ENCODE measurements at regions not wholly inside any gene's neighbourhood (a gene's known extent, or its start where the extent isn't known, plus 50 kb on each side); places are given as distances from the start of the nearest gene placed in this dataset.

DNA sequence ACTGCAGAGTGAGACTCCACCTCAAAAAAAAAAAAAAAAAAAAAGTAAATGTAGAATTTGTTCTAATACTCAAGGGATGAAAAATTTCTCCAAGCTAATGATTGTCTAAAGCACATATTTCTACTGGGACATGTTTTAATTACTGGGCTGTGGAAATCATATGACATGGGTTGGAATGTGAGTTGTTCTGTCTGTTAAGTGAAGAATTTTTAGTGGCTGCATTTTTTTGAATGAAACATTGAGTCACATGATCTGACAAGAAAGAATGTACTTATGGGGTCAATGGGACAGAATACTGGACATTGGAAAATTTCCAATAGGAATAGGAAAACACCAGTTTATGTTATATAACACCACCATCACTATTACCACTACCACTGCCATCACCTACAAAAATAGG lies 123.8 kb upstream of the IVNS1ABP start:
- peak; percentile 14 to 28 for DNase-seq (ENCODE audit: low read depth in 1 of 2, low spot score in 1 of 2)
- no peak overlapping the region for H3K4me3 ChIP-seq
- no peaks in the 10 kb centered on the region for H3K27me3 ChIP-seq
- no peaks in the 10 kb centered on the region for H3K36me3 ChIP-seq
- no peak overlapping the region for H3K27ac ChIP-seq
- no peaks in the 10 kb centered on the region for H3K9me3 ChIP-seq (ENCODE audit: low read depth)
- peaks cover 5% of the 10 kb centered on the region for H3K4me1 ChIP-seq (ENCODE audit: low read depth)
- TF ChIP-seq, protein P1, sequence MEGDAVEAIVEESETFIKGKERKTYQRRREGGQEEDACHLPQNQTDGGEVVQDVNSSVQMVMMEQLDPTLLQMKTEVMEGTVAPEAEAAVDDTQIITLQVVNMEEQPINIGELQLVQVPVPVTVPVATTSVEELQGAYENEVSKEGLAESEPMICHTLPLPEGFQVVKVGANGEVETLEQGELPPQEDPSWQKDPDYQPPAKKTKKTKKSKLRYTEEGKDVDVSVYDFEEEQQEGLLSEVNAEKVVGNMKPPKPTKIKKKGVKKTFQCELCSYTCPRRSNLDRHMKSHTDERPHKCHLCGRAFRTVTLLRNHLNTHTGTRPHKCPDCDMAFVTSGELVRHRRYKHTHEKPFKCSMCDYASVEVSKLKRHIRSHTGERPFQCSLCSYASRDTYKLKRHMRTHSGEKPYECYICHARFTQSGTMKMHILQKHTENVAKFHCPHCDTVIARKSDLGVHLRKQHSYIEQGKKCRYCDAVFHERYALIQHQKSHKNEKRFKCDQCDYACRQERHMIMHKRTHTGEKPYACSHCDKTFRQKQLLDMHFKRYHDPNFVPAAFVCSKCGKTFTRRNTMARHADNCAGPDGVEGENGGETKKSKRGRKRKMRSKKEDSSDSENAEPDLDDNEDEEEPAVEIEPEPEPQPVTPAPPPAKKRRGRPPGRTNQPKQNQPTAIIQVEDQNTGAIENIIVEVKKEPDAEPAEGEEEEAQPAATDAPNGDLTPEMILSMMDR (IDR thresholded peaks at IDR 0.05; ENCODE audit: low read depth, low read length): no peak

DNA sequence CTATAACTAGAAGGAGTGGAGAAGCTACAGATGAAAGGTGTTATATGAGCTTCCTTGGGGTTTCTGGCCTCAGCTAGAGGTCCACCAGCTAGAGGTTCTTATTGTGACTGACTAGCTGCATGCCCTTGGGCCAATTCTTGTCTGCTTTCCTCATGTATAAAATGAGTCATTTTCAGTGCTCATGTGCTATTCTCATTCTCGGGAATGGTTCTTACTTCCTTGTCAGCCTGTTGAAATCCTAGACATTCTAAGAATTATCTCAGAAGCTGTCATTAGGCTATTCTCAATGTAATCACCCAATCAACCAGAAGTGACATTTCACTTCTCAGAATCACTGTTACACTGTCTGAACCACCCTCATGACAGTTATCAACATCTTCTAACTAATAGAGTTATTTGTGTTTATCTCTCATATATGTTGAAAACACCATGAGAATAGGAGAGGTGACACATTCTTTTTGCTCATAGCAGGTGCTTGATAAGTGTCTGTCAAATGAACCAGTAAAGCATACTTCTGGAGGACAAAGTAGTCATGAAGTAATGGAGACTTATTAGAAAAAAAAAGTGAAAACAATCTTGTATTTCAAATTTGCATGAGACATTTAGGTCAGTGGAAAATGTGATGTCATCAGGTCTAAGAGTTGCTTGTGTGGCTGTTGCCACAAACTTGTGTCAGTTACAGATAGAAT lies 122.8 kb upstream of the IVNS1ABP start:
- Histone ChIP-seq H3K36me3 (no peaks in the 10 kb centered on the region), H3K4me1 (ENCODE audit: low read depth) (peaks cover 5% of the 10 kb centered on the region), H3K27ac (no peak overlapping the region), H3K27me3 (no peaks in the 10 kb centered on the region), H3K4me3 (no peak overlapping the region), H3K9me3 (ENCODE audit: low read depth) (no peaks in the 10 kb centered on the region)
- TF ChIP-seq, protein P1 (IDR thresholded peaks at IDR 0.05; ENCODE audit: low read depth, low read length): no peak
- DNase-seq (ENCODE audit: low read depth in 1 of 2, low spot score in 1 of 2): peak; percentile 10 to 40

DNA sequence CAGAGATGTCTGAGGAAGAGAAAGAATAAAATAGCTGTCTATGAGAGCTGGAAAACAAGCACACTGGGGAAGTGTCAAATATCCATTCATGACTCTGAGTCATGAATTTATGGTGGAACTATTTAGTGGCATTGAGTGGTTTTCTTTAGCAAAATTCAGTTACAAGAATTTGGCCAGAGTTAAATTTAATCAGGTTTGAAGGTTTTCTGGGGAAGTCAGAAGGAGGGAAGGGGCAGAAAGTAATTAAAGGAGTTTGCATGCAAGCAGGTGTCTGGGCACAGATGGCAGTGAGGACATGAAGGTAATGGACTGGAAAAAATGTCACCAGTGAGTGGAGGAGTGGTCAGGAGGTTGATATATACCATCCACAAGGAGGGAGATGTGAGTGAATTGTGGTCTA lies 121.9 kb upstream of the IVNS1ABP start:
- H3K27ac ChIP-seq: no peak overlapping the region
- H3K4me1 ChIP-seq (ENCODE audit: low read depth): peaks cover 5% of the 10 kb centered on the region
- H3K36me3 ChIP-seq: no peaks in the 10 kb centered on the region
- DNase-seq (ENCODE audit: low read depth in 1 of 2, low spot score in 1 of 2): no peak
- no peaks in the 10 kb centered on the region for H3K9me3 ChIP-seq (ENCODE audit: low read depth)
- TF ChIP-seq, protein P1 (IDR thresholded peaks at IDR 0.05; ENCODE audit: low read depth, low read length): no peak
- no peaks in the 10 kb centered on the region for H3K27me3 ChIP-seq
- H3K4me3 ChIP-seq: no peak overlapping the region

DNA sequence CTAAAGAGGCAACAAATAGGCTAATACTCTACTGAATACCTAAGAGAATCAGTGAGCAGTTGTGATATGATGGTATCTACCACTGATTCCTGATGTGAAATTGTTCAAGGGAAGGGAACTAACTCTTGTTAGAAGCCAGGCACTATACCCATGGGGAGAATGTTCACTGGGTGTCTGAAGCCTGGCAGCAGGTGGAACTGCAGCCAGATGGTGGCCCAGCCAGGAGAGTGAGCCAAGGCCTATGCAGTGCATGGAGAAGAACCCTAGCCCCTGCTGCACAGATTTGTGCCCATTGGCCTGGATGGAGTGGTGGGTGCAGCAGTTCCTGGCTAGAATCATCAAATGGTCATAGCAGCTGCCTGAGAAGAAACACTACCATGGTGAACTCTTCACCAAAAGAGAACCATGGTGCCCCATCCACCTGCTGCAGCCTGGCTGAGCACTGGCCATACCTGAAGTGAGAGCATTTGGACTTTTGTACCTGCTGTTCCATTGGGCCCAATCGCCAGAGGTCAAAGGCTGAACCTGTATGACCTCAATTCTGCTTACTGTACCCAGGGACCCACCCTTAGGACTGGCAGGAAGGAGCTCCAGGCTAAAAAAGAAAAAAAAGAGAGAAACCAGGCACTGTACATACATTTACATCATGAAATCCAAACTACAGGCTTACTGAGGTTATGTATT lies 118.8 kb upstream of the IVNS1ABP start:
- peaks cover 5% of the 10 kb centered on the region for H3K4me1 ChIP-seq (ENCODE audit: low read depth)
- TF ChIP-seq, protein P1 (IDR thresholded peaks at IDR 0.05; ENCODE audit: low read depth, low read length): no peak

DNA sequence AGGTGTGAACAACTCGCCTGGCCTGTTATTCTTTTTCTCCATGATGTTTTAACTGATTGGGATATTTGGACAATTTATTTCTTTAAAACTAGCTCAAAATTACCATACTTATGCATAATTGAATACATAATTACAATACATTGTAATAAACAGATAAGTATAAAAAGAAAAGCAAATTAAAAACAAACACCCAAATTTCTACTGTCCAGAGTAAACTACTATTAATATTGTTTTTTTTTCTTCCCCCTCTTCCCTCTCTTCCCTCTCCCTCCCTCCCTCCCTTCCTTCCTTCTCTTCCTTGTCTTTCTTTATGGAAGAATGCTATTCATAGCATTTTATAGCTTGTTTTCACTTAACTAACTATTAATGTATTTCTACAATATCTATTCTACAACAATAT lies 117.7 kb upstream of the IVNS1ABP start:
- no peak for DNase-seq (ENCODE audit: low read depth in 1 of 2, low spot score in 1 of 2)
- Histone ChIP-seq H3K9me3 (ENCODE audit: low read depth) (no peaks in the 10 kb centered on the region), H3K36me3 (no peaks in the 10 kb centered on the region), H3K27ac (no peak overlapping the region), H3K4me3 (no peak overlapping the region), H3K27me3 (no peaks in the 10 kb centered on the region), H3K4me1 (ENCODE audit: low read depth) (peaks cover 5% of the 10 kb centered on the region)
- TF ChIP-seq, protein P1 (IDR thresholded peaks at IDR 0.05; ENCODE audit: low read depth, low read length): no peak

More for the DNA sequence above, 118.8 kb upstream of the IVNS1ABP start:
- Histone ChIP-seq H3K27ac (no peak overlapping the region), H3K4me3 (no peak overlapping the region), H3K36me3 (no peaks in the 10 kb centered on the region), H3K27me3 (no peaks in the 10 kb centered on the region), H3K9me3 (ENCODE audit: low read depth) (no peaks in the 10 kb centered on the region)
- DNase-seq (ENCODE audit: low read depth in 1 of 2, low spot score in 1 of 2): no peak
